Spleen (tissue), 7 donors: ENCODE measurements at regions not wholly inside any gene's neighbourhood (a gene's known extent, or its start where the extent isn't known, plus 50 kb on each side); places are given as distances from the start of the nearest gene placed in this dataset.

ENCODE experiments used
- POLR2A ChIP-seq, 3 donors: fragments of 450-650 bp; IDR thresholded peaks; one replicate each; pipeline ENCODE4 v1.5.1; 2017; ENCODE audit warnings: antibody characterized with exemption in 3 of 3, mild to moderate bottlenecking in 1 of 3
- POLR2AphosphoS5 ChIP-seq, 3 donors: sonication (generic); formaldehyde crosslinking; IDR thresholded peaks; one replicate each; pipeline ENCODE4 v1.5.1; 2017; ENCODE audit warnings: antibody characterized with exemption in 3 of 3
- TF ChIP-seq, protein P1 (sequence below), 11 experiments: fragments of 200-600 bp in 7 of 11; fragments of 450-650 bp in 4 of 11; sonication (generic) in 4 of 11; IDR thresholded peaks in 8 of 11; conservative IDR thresholded peaks in 3 of 11; 1 replicate in 7 of 11; 2 replicates in 4 of 11; pipeline versions ENCODE4 v1.4.0 to v1.8.0; 2016 to 2021; ENCODE audit warnings: antibody characterized with exemption in 11 of 11, inconsistent platforms in 4 of 11, mild to moderate bottlenecking in 1 of 11
- donor health status: DM: no; HTN: no; CAD: no; lungs with moderate emphysema.
- donor health status: DM: no; HTN: no; CAD: no.
- donor health status: DM: no; HTN: no; CAD: no.

DNA sequence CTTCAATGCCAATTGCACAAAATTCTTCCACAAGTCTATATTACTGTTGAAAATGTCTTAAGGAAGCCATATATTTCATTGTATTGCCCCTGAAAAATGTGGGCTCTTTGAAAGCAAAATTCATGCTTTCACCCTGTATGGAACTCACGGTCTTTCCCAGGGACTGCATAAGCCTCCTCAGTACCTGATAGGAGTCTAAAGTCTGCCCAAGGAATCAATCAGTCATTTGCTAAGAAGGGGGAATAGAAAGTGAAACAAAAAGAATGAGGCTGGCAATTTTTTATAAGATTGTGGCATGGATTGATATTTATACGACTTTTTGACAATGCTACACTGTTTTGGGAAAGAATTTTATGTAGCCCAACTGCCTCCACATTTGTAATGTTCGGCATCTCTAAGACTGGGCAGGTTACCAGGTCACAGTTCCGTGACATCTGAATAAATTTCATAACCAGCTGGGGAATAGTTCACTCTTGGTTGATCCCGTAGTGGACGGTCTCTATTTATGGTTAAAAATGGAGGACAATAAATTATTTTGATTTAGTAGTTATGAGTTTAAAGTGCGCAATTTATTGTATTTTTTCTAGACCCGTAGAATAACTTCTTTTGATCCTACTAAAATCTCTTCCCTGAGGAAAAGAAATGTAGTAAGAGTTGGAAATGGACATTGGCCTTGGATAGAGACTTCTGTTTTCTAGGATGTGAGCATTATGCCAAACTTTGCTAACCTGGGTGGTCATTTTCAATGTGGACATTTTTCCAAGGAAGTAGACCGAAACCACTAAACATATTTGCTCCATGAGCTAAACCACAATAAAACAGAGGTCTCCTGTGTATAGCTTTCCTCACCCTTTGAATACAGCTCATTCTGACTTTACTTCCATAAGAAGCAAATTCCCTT, 1585.4 kb downstream of the EFNB2 start:
- TF ChIP-seq POLR2A (IDR thresholded peaks at IDR 0.05) (no peak), POLR2AphosphoS5 (IDR thresholded peaks at IDR 0.05) (no peak)
- TF ChIP-seq, protein P1, sequence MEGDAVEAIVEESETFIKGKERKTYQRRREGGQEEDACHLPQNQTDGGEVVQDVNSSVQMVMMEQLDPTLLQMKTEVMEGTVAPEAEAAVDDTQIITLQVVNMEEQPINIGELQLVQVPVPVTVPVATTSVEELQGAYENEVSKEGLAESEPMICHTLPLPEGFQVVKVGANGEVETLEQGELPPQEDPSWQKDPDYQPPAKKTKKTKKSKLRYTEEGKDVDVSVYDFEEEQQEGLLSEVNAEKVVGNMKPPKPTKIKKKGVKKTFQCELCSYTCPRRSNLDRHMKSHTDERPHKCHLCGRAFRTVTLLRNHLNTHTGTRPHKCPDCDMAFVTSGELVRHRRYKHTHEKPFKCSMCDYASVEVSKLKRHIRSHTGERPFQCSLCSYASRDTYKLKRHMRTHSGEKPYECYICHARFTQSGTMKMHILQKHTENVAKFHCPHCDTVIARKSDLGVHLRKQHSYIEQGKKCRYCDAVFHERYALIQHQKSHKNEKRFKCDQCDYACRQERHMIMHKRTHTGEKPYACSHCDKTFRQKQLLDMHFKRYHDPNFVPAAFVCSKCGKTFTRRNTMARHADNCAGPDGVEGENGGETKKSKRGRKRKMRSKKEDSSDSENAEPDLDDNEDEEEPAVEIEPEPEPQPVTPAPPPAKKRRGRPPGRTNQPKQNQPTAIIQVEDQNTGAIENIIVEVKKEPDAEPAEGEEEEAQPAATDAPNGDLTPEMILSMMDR (IDR thresholded peaks at IDR 0.05 in 8 of 11, conservative IDR thresholded peaks at IDR 0.05 in 3 of 11): no peak
